Activated CD4-positive, alpha-beta T cell treated with anti-CD3 and anti-CD28 coated beads, Interleukin-2, Interleukin-4, amounts not matched to agents 100 ng/mL and 50 ng/mL, durations not matched to agents 16 hours and 8 hours (primary cell): ENCODE measurements at regions not wholly inside any gene's neighbourhood (a gene's known extent, or its start where the extent isn't known, plus 50 kb on each side); places are given as distances from the start of the nearest gene placed in this dataset.

ENCODE experiments used
- DNase-seq: peaks from one replicate; pipeline ENCODE4 v3.0.0-alpha.2; 2020; ENCODE audit warnings: low spot score

DNA sequence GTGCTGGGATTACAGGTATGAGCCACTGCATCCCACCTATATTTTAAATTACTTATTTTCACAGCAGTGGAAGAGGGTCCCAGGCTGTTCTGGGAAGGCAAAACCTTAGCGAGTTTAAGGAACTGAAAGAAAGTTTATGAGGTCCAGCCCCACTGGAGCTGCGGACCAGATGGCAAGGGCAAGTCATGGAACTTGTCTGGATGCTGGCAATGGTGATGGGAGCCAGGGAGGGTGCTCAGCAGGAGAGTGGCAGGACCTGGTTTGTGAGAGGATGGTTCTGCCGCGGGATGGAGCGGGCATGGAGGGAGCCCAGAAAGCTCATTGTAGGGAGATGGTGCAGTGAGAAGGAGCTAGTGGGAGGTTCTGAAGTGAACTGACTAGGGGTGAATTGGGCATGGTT lies 50.6 kb upstream of the SLC45A1 start:
- DNase-seq, result no peak

DNA sequence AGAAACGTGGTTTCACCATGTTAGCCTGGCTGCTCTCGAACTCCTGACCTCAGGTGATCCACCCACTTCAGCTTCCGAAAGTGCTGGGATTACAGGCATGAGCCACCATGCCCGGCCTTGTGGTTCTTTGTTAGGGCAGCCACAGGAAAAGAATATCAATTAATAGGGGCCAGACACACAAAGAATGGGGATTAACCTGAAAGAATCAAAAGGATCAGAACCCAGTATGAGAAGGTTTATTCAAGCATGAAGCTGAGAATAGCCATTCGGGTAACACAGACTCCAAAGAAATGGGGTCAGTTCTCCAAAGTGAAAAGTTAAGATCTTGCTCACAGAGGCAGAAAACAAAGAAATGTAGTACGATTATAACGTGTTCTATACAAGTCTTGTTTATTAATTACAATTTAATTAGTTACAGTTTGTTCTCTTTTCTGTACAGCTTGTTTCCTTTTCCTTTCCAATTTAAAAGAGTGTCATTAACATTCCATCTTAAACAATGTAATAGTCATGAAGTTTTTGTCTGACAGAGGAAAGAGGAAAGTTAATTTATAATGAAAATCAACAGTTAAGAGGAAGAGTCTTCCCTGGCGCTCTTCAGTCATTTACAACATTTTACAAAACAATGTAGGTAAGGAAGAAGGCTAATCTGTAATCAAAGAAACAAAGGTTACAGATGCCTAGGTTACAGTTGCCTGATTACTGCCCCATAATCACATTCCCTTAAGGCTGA lies 51.3 kb upstream of the SLC45A1 start:
- DNase-seq, result no peak

DNA sequence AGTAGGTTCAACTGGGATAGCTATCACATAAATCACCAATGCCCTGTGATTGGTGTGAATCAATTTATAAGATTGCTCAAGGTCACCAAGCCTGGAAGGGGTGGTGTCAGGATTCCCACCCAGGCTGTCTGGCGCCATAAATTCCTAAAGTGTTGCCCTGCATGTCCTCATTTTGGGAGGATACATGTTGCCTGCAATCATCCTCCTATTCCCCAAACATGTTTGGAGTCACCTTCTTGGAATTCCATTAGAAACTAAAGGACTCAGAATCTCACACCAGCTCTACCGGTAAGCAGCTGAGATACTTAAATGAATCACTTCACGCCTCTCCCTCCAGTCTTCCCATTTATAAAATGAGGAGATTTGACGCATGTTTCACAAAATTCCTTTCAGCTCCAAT lies 54.1 kb upstream of the SLC45A1 start:
- no peak for DNase-seq

DNA sequence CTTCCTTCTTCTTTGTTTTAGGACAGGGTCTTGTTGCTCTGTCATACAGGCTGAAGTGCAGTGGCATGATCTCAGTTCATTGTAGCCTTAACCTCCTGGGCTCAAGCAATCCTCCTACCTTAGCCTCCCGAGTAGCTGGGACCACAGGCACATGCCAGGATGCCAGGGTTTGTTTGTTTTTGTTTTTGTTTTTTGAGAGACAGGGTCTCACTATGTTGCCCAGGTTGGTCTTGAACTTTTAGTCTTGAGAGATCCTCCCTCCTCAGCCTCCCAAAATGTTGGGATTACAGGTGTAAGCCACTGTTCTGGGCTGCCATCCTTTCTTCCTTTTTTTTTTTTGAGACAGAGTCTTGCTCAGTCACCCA lies 56.5 kb upstream of the SLC45A1 start:
- no peak for DNase-seq

DNA sequence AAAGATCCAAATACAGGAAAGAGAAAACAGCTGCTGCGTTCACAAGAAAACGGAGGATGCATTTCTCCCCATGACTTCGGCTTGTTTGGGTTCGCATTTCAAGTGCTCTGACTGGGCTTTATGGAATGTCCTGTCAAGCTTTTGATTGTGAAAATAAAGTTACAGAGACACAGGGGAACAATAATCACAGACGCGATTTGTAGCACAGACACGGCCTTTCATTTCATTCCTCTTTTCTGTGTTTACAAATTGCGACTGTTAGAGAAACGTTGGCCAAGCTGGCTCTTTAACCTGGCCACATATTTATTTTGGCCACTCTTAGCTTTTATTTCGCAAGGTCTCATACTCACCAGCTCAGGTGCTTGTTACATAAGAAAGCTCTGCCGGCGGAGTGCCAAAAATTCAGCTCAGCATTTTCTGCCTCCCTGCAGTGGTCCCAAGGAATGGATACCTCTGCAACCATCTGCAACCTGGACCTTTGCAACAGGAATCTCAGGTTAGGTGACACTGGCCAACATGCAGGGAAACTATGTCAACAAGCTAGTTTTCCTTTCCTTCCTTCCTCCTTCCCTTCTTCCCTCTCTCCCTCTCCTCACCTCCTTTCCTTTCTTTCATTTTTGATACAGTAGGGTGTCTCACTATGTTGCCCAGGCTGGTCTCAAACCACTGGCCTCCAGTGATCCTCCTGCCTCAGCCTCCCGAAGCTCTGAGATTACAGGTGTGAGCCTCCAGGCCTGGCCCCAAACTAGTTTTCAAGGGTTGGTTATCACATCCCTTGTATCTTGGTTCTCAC lies 58.2 kb upstream of the SLC45A1 start:
- no peak for DNase-seq

DNA sequence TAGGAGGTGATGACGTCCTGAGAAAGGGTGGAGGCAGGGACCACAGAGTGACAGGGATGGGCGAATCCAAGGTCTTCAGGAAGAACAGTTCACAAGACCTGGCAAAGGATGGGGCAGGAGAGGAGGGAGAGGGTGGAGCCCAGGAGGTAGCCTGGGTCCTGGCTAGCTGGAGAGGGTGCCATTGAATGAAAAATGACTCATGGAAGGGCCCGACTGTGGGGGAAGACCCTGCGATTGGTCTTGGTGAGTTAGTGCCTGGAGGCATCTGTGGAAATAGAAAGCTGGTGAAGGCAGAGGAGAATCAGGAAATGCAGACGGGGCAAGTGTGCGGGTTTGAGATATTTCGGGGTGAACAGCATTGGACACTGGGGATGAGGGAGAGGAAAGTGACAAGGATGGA lies 60.3 kb upstream of the SLC45A1 start:
- no peak for DNase-seq

DNA sequence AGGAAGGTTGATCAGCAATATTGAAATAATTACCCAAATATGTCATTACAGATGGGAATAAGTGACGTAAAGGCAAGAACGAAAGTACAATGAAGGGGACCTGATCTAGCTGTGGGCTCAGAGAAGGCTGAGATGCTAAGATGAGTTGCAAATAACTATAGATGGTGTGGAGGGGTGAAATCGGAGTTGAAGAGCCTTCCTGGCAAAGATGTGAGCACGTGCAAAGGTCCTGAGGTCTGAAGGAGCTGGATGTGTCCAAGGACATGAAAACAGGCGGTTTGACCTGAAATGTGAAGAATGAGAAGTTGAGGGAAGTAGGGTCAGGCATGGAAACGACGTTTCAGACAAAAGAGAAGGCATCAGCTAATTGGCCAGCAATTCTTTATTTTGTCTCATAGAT lies 61.6 kb upstream of the SLC45A1 start:
- DNase-seq, result no peak

DNA sequence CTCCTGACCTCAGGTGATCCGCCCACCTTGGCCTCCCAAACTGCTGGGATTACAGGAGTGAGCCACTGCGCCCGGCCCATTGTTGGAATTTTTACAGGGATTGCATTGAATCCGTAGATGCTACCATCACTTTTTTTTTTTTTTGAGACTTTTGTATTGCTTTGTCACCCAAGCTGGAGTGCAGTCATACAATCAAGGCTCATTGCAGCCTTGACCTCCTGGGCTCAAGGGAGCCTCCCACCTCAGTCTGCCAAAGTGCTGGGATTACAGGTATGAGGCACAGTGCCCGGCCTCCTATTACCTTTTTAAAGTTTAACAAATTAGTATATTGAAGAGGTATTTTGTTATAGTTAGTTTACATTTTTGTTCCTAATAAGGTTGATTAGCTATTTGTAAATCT lies 62.2 kb upstream of the SLC45A1 start:
- DNase-seq, result no peak

DNA sequence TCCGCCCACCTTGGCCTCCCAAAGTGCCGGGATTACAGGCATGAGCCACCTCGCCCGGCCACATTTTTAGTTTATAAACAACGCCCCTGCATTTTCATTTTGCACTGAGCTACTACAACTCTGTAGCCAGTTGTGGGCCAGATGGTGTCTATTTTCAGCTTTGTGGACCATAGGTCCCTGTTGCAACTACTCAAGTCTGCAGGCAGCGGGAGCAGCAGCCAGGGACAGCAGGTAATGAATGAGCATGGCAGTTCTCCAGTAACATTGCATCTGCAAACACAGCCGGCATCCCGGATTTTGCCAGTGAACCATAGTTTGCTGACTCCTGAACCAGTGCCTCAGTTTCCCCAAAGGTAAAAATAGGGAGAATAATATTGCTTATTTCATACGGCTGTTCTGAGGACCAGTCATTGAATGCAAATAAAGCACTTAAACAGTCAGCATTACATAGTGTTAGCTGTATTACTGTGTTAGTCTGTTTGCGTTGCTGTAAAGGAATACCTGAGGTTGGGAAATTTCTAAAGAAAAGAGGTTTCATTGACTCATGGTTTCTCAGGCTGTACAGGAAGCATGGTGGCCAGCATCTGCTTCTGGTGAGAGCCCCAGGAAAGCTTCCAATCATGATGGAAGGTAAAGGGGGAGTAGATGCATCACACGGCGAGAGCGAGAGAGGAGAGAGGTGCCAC lies 65.5 kb upstream of the SLC45A1 start:
- no peak for DNase-seq

DNA sequence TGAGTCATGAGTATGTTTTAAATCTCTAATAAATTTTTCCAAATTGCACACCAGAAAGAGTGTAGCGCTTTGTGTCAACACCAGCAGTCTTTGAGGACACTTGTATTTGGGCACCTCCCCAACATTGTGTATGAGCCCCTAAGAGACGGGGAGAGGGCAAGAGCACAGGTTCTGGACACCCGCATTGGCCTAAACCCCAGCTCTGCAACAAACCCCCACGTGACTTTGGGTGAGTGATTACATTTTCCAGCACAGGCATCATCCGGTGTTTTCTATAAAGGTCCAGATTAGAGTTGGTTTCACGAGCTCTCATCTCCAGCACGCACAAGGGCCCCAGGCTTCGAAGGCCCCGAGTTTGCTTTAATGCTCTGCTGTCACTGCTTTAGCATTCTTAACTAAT lies 66.3 kb upstream of the SLC45A1 start:
- no peak for DNase-seq

DNA sequence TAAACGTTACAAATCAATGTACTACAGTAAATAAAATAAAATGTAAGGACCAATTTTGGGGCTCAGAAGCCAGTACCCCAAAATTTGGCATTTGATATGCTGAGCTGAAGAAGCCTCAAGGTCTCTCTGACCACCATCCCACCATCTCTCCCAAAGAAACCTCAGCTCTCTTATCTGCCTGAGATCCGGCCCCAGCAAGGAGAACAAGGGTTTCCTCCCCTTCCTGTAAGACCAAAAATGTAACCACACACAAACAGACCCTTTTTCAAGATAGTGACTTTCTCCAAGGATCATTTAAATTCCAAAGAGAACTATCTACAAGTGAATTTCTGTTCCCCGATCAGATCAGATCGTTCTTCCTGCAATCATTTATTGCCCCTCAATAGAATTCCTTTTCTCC lies 68.1 kb upstream of the SLC45A1 start:
- no peak for DNase-seq

DNA sequence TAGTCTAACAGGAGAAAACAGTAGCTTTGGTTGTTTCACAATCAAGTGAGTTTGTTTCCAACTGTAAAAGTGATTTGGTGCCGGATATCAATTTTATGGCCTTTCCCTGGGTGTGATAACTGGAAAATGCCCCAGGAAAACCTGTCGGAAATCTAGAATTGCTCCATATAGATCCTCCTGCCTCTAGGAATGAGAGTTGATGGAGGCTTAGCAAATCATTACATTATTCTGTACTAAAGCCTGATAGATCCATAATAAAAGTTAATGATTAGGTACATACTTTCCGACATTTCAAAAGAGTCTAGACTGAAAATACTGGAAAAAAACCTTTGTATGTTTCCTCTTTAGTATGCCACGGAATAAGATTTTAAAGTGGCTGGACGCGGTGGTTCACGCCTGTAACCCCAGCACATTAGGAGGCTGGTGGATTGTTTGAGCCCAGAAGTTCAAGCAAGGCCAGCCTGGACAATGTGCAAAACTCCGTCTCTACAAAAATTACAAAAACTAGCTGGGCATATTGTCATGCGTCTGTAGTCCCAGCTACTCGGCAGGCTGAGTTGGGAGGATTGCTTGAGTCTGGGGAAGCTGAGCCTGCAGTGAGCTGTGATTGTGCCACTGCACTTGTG lies 70.0 kb upstream of the SLC45A1 start:
- DNase-seq, result no peak

DNA sequence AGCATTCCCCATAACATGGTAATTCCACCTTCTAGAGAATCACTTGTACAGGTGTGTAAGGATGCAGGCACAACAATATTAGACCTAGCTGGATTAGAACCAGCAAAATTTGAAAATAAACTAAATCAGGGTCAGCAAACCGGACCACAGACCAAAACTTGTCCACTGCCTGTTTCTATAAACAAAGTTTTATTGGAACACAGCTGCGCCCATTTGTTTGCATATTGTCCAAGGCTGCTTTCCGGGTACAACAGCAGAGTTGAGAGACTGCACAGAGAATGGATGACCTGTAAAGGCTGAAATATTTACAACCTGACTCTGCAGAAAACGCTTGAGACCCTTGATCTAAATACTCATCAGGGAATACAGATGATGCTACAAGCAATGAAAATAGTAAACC lies 73.6 kb upstream of the SLC45A1 start:
- no peak for DNase-seq

DNA sequence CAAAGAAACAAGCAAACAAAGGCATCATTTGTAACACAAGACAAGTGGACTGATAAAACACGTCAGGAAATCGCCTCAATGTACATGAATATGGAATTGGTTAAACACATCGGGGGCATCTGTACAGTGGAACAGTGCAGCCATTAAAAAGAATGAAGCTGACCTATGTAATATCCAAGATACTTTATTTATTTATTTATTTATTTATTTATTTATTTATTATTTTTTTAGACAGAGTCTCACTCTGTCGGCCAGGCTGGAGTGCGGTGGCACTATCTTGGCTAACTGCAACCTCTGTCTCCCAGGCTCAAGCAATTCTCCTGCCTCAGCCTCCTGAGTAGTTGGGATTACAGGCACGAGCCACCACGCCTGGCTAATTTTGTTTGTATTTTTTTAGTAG lies 75.4 kb upstream of the SLC45A1 start:
- no peak for DNase-seq

DNA sequence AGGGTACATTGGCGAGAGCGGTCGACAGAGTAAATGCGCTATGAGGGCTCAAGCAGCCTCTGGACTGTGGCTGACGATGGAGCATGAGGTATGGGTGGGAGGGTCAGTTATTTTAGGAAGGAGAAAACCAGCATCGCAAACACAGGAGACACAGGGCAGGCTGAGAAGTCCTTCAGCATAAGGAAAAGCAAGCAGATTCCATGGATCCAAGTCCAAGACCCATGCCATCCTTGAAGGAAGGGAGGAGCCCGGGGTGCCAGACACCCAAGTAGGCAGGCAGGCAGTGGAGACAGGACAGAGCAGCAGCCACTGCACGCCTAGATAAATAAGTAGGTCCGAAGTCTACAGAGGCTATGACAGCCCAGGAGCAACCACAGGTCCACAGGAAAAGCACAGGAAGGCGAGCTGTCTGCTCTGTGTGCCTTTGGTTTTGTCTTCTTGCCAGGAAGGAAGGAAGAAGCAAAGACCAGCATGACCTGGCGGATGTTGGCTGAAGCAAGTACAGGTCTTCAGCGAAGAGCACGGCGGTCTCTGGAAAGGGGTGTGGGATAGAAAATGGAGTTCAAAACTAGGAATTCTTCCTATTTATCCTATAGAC lies 76.4 kb upstream of the SLC45A1 start:
- no peak for DNase-seq

DNA sequence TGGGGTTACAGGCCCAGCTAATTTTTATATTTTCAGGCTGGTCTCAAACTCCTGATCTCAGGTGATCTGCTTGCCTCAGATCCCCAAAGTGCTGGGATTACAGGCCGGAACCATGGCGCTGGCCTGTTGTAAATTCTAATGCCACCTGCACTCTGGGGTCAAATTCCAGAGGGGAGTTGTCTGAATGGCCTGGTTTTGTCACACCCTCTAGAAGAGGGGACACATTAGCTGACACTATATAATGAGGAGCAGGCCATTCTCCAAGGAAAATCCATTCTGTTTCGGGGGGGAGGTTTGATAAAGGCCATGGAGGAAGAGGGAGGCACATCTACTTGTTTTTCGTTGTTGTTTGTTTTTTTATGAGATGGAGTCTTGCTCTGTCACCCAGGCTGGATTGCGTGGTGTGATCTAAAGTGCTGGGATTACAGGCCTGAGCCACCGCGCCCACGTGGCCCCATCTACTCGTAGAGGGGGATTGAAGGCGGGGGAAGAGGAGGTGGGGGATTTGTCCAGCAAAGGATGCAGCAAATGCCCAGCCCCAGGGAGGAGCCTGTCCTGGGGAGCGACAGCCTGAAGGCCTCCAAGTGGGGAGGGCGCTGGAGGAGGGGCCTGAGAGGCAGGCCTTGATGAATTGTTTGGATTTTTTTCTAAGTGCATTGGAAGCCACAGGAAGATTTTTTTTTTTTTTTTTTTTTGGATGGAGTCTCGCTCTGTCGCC lies 78.4 kb upstream of the SLC45A1 start:
- DNase-seq, result no peak

DNA sequence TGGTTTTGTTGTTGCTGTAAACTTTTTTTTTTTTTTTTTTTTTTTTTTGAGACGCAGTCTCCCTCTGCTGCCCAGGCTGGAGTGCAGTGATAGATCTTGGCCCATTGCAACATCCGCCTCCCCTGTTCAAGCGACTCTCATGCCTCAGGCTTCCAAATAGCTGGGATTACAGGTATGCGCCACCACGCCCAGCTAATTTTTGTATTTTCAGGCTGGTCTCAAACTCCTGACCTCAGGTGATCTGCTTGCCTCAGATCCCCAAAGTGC lies 78.9 kb upstream of the SLC45A1 start:
- no peak for DNase-seq

DNA sequence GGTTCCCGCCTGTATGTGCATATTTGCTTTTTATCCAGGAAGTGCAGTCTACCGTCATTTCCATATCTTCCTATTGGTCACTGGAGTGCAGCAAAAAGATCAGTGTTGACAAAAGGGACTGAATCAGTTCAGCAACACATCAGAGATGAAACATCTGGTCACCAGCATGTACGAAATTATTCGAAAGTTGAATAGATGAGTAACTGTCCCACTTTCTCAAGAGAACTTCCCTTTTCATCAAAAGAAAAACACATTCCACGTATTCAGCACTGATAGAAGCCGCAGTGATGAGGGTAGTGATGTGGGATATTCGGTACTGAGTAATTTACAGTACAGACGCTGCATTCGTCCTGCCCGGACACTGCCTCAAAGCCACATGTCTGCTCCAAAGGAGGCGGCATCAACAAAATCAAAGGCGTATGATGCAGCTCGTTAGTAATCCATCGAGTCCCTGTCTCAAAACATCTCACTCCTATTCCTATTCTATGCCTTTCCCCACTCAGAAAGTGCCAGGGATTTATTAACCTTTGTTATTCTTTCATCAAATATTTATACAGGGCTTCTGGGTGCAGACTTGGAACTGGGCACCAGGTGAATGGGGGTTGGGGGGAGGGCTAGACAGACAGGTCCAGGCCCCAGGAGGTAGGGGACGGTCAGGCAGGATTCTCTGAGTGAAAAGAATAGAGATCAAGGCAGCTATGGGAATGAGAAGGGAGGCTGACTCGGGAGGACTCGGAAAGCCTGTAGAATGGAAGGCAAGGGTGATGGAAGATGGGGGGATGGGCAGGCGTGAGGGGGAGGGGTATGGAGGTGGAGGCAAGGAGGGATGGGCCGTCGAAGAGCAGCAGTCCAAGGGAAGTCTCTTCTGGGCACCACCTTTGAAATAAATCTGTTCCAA lies 79.5 kb upstream of the SLC45A1 start:
- no peak for DNase-seq

DNA sequence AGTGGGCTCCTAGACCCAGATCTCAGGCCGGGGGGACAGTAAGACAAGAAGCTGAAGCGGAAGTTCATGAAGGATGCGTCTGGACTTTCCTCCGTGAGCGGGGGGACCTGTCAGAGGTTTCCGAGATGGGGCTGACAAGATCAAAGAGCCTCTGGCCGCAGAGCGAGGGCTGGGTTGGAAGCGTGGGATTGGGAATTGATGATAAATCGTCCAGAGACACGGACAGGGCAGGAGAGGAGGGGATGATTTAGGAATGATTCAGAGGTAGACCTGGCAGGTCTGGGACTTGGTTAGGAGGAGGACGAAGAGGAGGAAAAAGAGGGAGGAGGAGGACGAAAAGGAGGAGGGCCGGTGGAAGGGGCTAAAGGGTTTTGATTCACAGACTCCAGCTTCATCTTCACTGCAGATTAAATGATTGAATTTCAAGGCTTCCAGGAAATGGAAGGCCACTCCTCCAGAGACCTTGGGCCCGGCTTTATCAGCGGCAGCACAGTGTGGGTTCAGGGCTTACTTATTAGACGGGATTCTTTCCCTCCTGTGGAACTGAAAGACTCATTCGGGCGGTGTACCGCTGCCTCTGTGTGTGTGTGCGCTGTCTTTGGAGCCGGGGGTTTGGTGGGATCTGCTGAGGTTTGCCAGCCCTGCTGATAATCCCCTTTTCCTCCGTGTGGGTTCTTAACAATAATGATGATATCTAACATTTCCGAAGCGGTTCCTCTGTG lies 85.7 kb upstream of the SLC45A1 start:
- DNase-seq, result no peak

DNA sequence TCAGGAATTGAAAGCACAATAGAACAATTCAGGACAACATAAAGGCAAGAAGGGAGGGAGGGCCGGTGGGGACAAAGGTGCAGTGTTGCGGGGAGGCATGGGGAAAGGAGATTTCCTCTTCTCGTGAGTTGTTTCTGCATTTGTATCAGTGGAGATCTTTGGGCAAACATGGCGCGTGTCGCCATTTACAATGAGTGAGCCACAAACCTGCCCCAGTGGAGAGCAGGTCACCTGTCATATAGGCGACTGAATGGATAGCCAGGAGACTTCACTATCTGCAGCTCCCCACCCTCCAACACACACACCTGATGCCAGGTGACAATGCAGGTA lies 87.7 kb upstream of the SLC45A1 start:
- no peak for DNase-seq

DNA sequence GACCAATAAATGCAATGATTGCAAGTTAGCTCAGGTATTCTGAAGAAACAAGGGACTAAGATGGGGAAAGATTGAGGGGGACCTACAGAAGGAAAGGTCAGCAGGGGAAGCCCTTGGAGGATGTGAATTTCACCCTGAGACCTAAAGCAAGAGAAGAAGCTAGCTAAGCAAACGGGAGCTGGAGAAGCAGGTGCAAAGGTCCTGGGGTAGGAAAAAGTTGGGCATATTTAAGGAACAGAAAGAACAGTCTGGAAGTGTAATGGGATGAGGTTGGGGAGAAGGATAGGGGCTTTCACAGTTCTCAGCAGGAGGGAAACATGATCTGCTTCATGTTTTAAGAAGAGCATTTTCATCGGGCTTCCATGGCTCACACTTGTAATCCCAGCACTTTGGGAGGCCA lies 89.7 kb upstream of the SLC45A1 start:
- no peak for DNase-seq
